ENCODE measurements at regions not wholly inside any gene's neighbourhood (a gene's known extent, or its start where the extent isn't known, plus 50 kb on each side); places are given as distances from the start of the nearest gene placed in this dataset.

- no peaks in the 10 kb centered on the region for H3K79me2 ChIP-seq (ENCODE audit: insufficient read depth, low read length)
- H2BK15ac ChIP-seq (ENCODE audit: low read depth, low read length): no peak overlapping the region
- Mint-ChIP-seq H3K27ac (no peak overlapping the region), H3K4me3 (no peak overlapping the region), H3K4me1 (peaks cover 6 to 11% of the 10 kb centered on the region in 2 experiments), H3K27me3 (ENCODE audit: low read depth) (no peaks in the 10 kb centered on the region; the same call in 1 of the 2 replicates), H3K9me3 (no peaks in the 10 kb centered on the region), H3K36me3 (ENCODE audit: insufficient read depth in 1 of 3, low read depth in 3 of 3) (no peaks in the 10 kb centered on the region)
- no peak overlapping the region for H2BK5ac ChIP-seq (ENCODE audit: insufficient read length, low read length)
- H3K4ac ChIP-seq (ENCODE audit: low read depth, low read length): no peak overlapping the region
- H3T11ph ChIP-seq (ENCODE audit: low read length): no peak overlapping the region
- no peaks in the 10 kb centered on the region for H3K23me2 ChIP-seq (ENCODE audit: insufficient read length, low read depth, low read length, poor library complexity, severe bottlenecking)
- H2AK5ac ChIP-seq (ENCODE audit: insufficient read length, low read length): no peak overlapping the region
- no peaks in the 10 kb centered on the region for H4K20me1 ChIP-seq (ENCODE audit: control insufficient read depth, insufficient read depth, insufficient read length)
- no peak overlapping the region for H3K9ac ChIP-seq (ENCODE audit: extremely low read depth, insufficient read length, low read length)
- H2BK20ac ChIP-seq (ENCODE audit: low read depth, low read length, poor library complexity, severe bottlenecking): no peak overlapping the region
- H2BK120ac ChIP-seq (ENCODE audit: low read depth, low read length, poor library complexity, severe bottlenecking): no peak overlapping the region
- no peaks in the 10 kb centered on the region for H3K4me1 ChIP-seq (ENCODE audit: insufficient read depth, low read length)
- no peak overlapping the region for H2BK12ac ChIP-seq (ENCODE audit: insufficient read length, low read depth, low read length)
- no peaks in the 10 kb centered on the region for H3K9me3 ChIP-seq (ENCODE audit: control insufficient read depth, low read depth, low read length)
- no peak overlapping the region for H4K91ac ChIP-seq (ENCODE audit: insufficient read length, low read depth, low read length)
- H3K4me2 ChIP-seq (ENCODE audit: insufficient read depth, insufficient read length, low read length): no peak overlapping the region
- H3K79me1 ChIP-seq (ENCODE audit: insufficient read depth, low read depth, low read length, poor library complexity, severe bottlenecking): no peaks in the 10 kb centered on the region
- no peak overlapping the region for H4K5ac ChIP-seq (ENCODE audit: insufficient read length, low read depth, low read length)
- H3K27me3 ChIP-seq (ENCODE audit: insufficient read depth, low read length): no peaks in the 10 kb centered on the region
- no peak overlapping the region for H3K27ac ChIP-seq (ENCODE audit: insufficient read length, low read depth, low read length)
- H3K14ac ChIP-seq (ENCODE audit: insufficient read depth, low read length): no peak overlapping the region
- H3K18ac ChIP-seq (ENCODE audit: insufficient read length, low read depth, low read length): no peak overlapping the region
- H2AFZ ChIP-seq (ENCODE audit: low read length): no peak overlapping the region
- WGBS (ENCODE audit: extremely low coverage, insufficient read length, low lambda C conversion rate): no CpG with 5 or more reads among the region's 5 CpGs
- H3K23ac ChIP-seq (ENCODE audit: insufficient read length, low read depth, low read length): no peak overlapping the region
- no peak overlapping the region for H3K56ac ChIP-seq (ENCODE audit: insufficient read length, low read depth, low read length)
- H4K8ac ChIP-seq (replicated peaks; ENCODE audit: insufficient read length, low read depth, low read length): no peak overlapping the region
- TF ChIP-seq, protein P1, sequence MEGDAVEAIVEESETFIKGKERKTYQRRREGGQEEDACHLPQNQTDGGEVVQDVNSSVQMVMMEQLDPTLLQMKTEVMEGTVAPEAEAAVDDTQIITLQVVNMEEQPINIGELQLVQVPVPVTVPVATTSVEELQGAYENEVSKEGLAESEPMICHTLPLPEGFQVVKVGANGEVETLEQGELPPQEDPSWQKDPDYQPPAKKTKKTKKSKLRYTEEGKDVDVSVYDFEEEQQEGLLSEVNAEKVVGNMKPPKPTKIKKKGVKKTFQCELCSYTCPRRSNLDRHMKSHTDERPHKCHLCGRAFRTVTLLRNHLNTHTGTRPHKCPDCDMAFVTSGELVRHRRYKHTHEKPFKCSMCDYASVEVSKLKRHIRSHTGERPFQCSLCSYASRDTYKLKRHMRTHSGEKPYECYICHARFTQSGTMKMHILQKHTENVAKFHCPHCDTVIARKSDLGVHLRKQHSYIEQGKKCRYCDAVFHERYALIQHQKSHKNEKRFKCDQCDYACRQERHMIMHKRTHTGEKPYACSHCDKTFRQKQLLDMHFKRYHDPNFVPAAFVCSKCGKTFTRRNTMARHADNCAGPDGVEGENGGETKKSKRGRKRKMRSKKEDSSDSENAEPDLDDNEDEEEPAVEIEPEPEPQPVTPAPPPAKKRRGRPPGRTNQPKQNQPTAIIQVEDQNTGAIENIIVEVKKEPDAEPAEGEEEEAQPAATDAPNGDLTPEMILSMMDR (conservative IDR thresholded peaks at IDR 0.05): no peak
- DNase-seq: no peak
Observed at GRCh38 chr5:93793159-93793781, 51.9 kb upstream of the POU5F2 start.

Measured in H9 (cell line).